Gastrocnemius medialis (tissue), 4 donors: ENCODE measurements at regions not wholly inside any gene's neighbourhood (a gene's known extent, or its start where the extent isn't known, plus 50 kb on each side); places are given as distances from the start of the nearest gene placed in this dataset.
"Not testable (repeated sequence)": the region's sequence is repeated elsewhere in the genome, so short reads cannot be mapped to it uniquely, and the experiment has no call there.

ENCODE experiments used
- ATAC-seq, 2 donors: fragments of 150-250 bp; one replicate each; pipeline ENCODE4 v1.9.1; 2016
- DNase-seq, 2 donors: peaks; one replicate each; pipeline ENCODE4 v3.0.0-alpha.2; 2019
- H3K27ac ChIP-seq, 4 donors: fragments of 200-600 bp; sonication (generic); 1 replicate in 1 of 4; 2 replicates in 3 of 4; pipeline ENCODE4 v1.5.1; 2016 to 2018; ENCODE audit warnings: mild to moderate bottlenecking in 2 of 4, moderate library complexity in 1 of 4
- H3K27me3 ChIP-seq, 3 donors: fragments of 200-600 bp; sonication (generic) in 2 of 3; 1 replicate in 1 of 3; 2 replicates in 2 of 3; pipeline versions ENCODE4 v1.5.1 to v1.6.0; 2016 to 2019; ENCODE audit warnings: mild to moderate bottlenecking in 1 of 3, moderate library complexity in 1 of 3
- H3K36me3 ChIP-seq, 2 donors: fragments of 200-600 bp; sonication (generic) in 1 of 2; one replicate each; pipeline ENCODE4 v1.5.1; 2017 to 2018
- H3K4me1 ChIP-seq, 2 donors: fragments of 200-600 bp; sonication (generic) in 1 of 2; one replicate each; pipeline ENCODE4 v1.5.1; 2016 to 2017; ENCODE audit warnings: mild to moderate bottlenecking in 2 of 2
- H3K4me3 ChIP-seq, 4 donors: fragments of 200-600 bp; sonication (generic) in 3 of 4; 1 replicate in 1 of 4; 2 replicates in 3 of 4; pipeline ENCODE4 v1.5.1; 2016 to 2019; ENCODE audit warnings: mild to moderate bottlenecking in 2 of 4
- H3K9me3 ChIP-seq, 3 donors: fragments of 200-600 bp; sonication (generic) in 2 of 3; 1 replicate in 1 of 3; 2 replicates in 2 of 3; pipeline ENCODE4 v1.5.1; 2016 to 2019
- POLR2A ChIP-seq, 2 donors: fragments of 450-650 bp; IDR thresholded peaks; one replicate each; pipeline ENCODE4 v1.6.1; 2017; ENCODE audit warnings: antibody characterized with exemption in 2 of 2, mild to moderate bottlenecking in 2 of 2, moderate library complexity in 2 of 2
- in situ Hi-C, 4 donors: fragments of 200-750 bp; cut with MboI; loops; one replicate each; pipeline versions ENCODE4 v1.15.0 to v1.8.0; 2017; ENCODE audit warnings: low sequenced_read_pairs in 4 of 4
- intact Hi-C: fragments of 100-400 bp; cut with DNase I; formaldehyde crosslinking; loops from one replicate; pipeline ENCODE4 v1.15.1; 2023; ENCODE audit warnings: low total_unique reads
- TF ChIP-seq, protein P1 (sequence below), 5 experiments: fragments of 450-650 bp in 3 of 5; fragments of 200-600 bp in 2 of 5; sonication (generic) in 2 of 5; IDR thresholded peaks in 4 of 5; conservative IDR thresholded peaks in 1 of 5; 1 replicate in 4 of 5; 2 replicates in 1 of 5; pipeline ENCODE4 v1.5.1; 2016 to 2019; ENCODE audit warnings: antibody characterized with exemption in 5 of 5, mild to moderate bottlenecking in 3 of 5, moderate library complexity in 3 of 5

DNA sequence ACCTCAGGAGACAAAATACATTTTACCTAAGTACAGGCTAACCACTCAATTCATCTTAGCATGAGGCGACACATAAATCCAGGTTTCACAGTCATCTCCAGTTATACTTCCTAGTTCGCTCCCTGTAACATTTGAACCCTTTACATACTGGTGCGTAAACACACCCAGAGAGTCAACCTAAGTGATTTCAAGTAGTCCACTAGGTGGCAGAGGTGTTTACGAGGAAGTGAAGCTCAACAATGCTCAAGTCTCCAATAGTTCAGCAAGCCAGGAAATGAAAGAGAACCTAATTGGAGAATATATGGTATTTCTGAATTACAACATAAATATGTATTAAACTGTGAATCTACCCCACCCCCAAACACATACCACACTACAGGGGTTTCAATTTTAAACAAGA is 76.3 kb upstream of the ABCB5 start:
- no peak for DNase-seq
- ATAC-seq = no peak
- TF ChIP-seq POLR2A (IDR thresholded peaks at IDR 0.05) = no peak
- TF ChIP-seq, protein P1, sequence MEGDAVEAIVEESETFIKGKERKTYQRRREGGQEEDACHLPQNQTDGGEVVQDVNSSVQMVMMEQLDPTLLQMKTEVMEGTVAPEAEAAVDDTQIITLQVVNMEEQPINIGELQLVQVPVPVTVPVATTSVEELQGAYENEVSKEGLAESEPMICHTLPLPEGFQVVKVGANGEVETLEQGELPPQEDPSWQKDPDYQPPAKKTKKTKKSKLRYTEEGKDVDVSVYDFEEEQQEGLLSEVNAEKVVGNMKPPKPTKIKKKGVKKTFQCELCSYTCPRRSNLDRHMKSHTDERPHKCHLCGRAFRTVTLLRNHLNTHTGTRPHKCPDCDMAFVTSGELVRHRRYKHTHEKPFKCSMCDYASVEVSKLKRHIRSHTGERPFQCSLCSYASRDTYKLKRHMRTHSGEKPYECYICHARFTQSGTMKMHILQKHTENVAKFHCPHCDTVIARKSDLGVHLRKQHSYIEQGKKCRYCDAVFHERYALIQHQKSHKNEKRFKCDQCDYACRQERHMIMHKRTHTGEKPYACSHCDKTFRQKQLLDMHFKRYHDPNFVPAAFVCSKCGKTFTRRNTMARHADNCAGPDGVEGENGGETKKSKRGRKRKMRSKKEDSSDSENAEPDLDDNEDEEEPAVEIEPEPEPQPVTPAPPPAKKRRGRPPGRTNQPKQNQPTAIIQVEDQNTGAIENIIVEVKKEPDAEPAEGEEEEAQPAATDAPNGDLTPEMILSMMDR (IDR thresholded peaks at IDR 0.05 in 4 of 5, conservative IDR thresholded peaks at IDR 0.05 in 1 of 5) = no peak
- H3K27me3 ChIP-seq = no peaks in the 10 kb centered on the region
- no peaks in the 10 kb centered on the region for H3K9me3 ChIP-seq
- intact Hi-C loops = no loop called here
- H3K4me1 ChIP-seq = no peaks in the 10 kb centered on the region
- H3K27ac ChIP-seq = no peak overlapping the region
- no peaks in the 10 kb centered on the region for H3K36me3 ChIP-seq
- in situ Hi-C loops = no loop called here
- H3K4me3 ChIP-seq = no peak overlapping the region

GRCh38 chr7:20541608-20542349 is 73.7 kb upstream of the ABCB5 start:
- Histone ChIP-seq H3K9me3 (no peaks in the 10 kb centered on the region), H3K27me3 (no peaks in the 10 kb centered on the region), H3K36me3 (no peaks in the 10 kb centered on the region), H3K4me1 (no peaks in the 10 kb centered on the region), H3K27ac (no peak overlapping the region), H3K4me3 (no peak overlapping the region)
- intact Hi-C loops (no loop called here), in situ Hi-C loops (no loop called here)
- no peak for TF ChIP-seq POLR2A (IDR thresholded peaks at IDR 0.05)
- DNase-seq (no peak), ATAC-seq (no peak)

DNA sequence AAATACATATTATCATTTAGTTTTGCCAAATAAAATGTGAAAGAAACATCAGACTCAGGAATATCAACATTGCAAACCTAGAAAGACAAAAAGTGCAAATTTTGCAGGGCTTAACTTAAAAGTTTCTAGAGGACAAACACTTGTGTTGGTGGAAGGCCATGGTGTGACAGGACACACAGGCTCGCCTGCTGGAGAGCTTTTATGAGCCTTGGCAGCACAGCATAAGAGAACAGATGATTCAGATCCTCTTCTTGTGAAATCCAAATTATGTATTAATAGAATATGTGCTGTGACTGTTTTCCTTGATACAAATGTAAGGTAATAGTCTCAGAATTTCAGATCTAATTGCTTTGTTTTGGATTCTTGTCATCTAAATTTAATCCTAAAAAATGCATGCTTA is 72.9 kb upstream of the ABCB5 start:
- DNase-seq (peak in 1 of 2 donors; percentile 21), ATAC-seq (peak; percentile 58 to 85)
- in situ Hi-C loops = no loop called here
- no peak for TF ChIP-seq POLR2A (IDR thresholded peaks at IDR 0.05)
- TF ChIP-seq, protein P1 (IDR thresholded peaks at IDR 0.05 in 4 of 5, conservative IDR thresholded peaks at IDR 0.05 in 1 of 5) = no peak
- Histone ChIP-seq H3K4me3 (no peak overlapping the region), H3K27ac (no peak overlapping the region), H3K9me3 (no peaks in the 10 kb centered on the region), H3K36me3 (no peaks in the 10 kb centered on the region), H3K4me1 (no peaks in the 10 kb centered on the region), H3K27me3 (no peaks in the 10 kb centered on the region)
- intact Hi-C loops = no loop called here

GRCh38 chr7:20543500-20543899 is 72.0 kb upstream of the ABCB5 start:
- DNase-seq = no peak
- no peaks in the 10 kb centered on the region for H3K4me1 ChIP-seq
- TF ChIP-seq, protein P1 (IDR thresholded peaks at IDR 0.05 in 4 of 5, conservative IDR thresholded peaks at IDR 0.05 in 1 of 5) = no peak
- no peak for TF ChIP-seq POLR2A (IDR thresholded peaks at IDR 0.05)

DNA sequence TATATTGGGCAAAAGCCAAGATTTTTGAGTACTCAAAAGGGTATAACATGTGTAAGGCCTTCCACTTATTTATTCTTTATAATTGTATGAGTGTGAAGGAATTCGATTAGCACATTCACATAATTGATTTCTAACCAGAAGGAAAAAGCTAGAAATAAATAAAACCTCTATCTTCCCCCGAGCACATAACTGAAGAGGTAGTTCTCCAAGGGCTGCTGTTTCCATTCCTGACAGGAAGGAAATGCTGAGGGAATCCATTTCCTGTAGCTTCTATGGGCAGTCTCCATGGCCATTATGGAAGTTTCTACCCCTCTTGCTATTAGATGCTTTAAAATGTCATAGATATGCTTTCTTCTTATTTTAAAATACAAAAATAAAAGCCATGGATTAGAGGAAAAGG is 70.5 kb upstream of the ABCB5 start:
- intact Hi-C loops = no loop called here

More at GRCh38 chr7:20543500-20543899, 72.0 kb upstream of the ABCB5 start:
- ATAC-seq = no peak
- in situ Hi-C loops = no loop called here
- no peaks in the 10 kb centered on the region for H3K36me3 ChIP-seq
- no peak overlapping the region for H3K4me3 ChIP-seq
- intact Hi-C loops = no loop called here
- no peaks in the 10 kb centered on the region for H3K9me3 ChIP-seq
- H3K27ac ChIP-seq = no peak overlapping the region
- no peaks in the 10 kb centered on the region for H3K27me3 ChIP-seq

DNA sequence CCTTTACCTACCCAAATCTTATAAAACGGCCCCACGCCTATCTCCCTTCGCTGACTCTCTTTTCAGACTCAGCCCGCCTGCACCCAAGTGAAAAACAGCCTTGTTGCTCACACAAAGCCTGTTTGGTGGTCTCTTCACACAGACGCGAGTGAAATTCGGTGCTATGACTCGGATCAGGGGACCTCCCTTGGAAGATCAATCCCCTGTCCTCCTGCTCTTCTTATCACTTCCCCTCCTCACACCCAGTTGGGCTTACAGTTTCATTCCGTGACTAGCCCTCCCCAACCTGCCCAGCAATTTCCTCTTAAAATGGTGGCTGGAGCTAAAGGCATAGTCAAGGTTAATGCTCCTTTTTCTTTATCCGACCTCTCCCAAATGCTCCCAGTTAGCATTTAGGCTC is 68.5 kb upstream of the ABCB5 start:
- ATAC-seq = not testable (repeated sequence)

More for the DNA sequence above, 70.5 kb upstream of the ABCB5 start:
- H3K4me3 ChIP-seq = no peak overlapping the region
- no peak for ATAC-seq
- H3K27ac ChIP-seq = no peak overlapping the region
- no peaks in the 10 kb centered on the region for H3K9me3 ChIP-seq
- no peak for TF ChIP-seq POLR2A (IDR thresholded peaks at IDR 0.05)
- TF ChIP-seq, protein P1 (IDR thresholded peaks at IDR 0.05 in 4 of 5, conservative IDR thresholded peaks at IDR 0.05 in 1 of 5) = no peak
- no peaks in the 10 kb centered on the region for H3K36me3 ChIP-seq
- H3K4me1 ChIP-seq = no peaks in the 10 kb centered on the region
- no peaks in the 10 kb centered on the region for H3K27me3 ChIP-seq
- in situ Hi-C loops = no loop called here
- no peak for DNase-seq

More for the DNA sequence above, 68.5 kb upstream of the ABCB5 start:
- H3K36me3 ChIP-seq, H3K9me3 ChIP-seq, H3K4me1 ChIP-seq, H3K4me3 ChIP-seq, DNase-seq, H3K27ac ChIP-seq, in situ Hi-C loops, intact Hi-C loops, H3K27me3 ChIP-seq: not testable (repeated sequence)
